ENCODE measurements at regions not wholly inside any gene's neighbourhood (a gene's known extent, or its start where the extent isn't known, plus 50 kb on each side); places are given as distances from the start of the nearest gene placed in this dataset.

- no peaks in the 10 kb centered on the region for H3K27me3 ChIP-seq (ENCODE audit: insufficient read depth in 3 of 3, low read length in 2 of 3)
- no peaks in the 10 kb centered on the region for H3K4me1 ChIP-seq
- H3K27ac ChIP-seq, result no peak overlapping the region
- H3K4me3 ChIP-seq, result no peak overlapping the region
- intact Hi-C loops (cut with DNase I), result no loop called here
- H3K36me3 ChIP-seq (ENCODE audit: insufficient read depth in 1 of 2, low read depth in 1 of 2), result no peaks in the 10 kb centered on the region
- ATAC-seq (no peak), DNase-seq (no peak)
- TF ChIP-seq CTCF (IDR thresholded peaks at IDR 0.05), result no peak
- WGBS, 3 donors, result 55 to 59% (median 55%) methylated on average over 4 of the region's 4 CpGs
- no peaks in the 10 kb centered on the region for H3K9me3 ChIP-seq
Observed at GRCh38 chr3:67875338-67875737, 220.9 kb upstream of the SUCLG2 start.

- 72 to 96% (median 95%) methylated on average over 3 of the region's 3 CpGs for WGBS, 3 donors
- Histone ChIP-seq H3K36me3 (ENCODE audit: insufficient read depth in 1 of 2, low read depth in 1 of 2) (no peaks in the 10 kb centered on the region), H3K4me3 (no peak overlapping the region), H3K9me3 (no peaks in the 10 kb centered on the region), H3K27me3 (ENCODE audit: insufficient read depth in 3 of 3, low read length in 2 of 3) (no peaks in the 10 kb centered on the region), H3K27ac (no peak overlapping the region), H3K4me1 (no peaks in the 10 kb centered on the region)
- TF ChIP-seq CTCF (IDR thresholded peaks at IDR 0.05), result no peak
- DNase-seq (no peak), ATAC-seq (no peak)
- intact Hi-C loops (cut with DNase I), result no loop called here
Observed at GRCh38 chr3:67870477-67870876, 216.1 kb upstream of the SUCLG2 start.

GRCh38 chr3:67866571-67866970 is 212.2 kb upstream of the SUCLG2 start:
- DNase-seq (no peak), ATAC-seq (no peak)
- Histone ChIP-seq H3K36me3 (ENCODE audit: insufficient read depth in 1 of 2, low read depth in 1 of 2) (no peaks in the 10 kb centered on the region), H3K9me3 (no peaks in the 10 kb centered on the region), H3K27me3 (ENCODE audit: insufficient read depth in 3 of 3, low read length in 2 of 3) (no peaks in the 10 kb centered on the region), H3K4me1 (no peaks in the 10 kb centered on the region), H3K27ac (no peak overlapping the region), H3K4me3 (no peak overlapping the region)
- intact Hi-C loops (cut with DNase I), result no loop called here
- 92 to 96% (median 93%) methylated on average over 6 of the region's 6 CpGs for WGBS, 3 donors
- no peak for TF ChIP-seq CTCF (IDR thresholded peaks at IDR 0.05)

GRCh38 chr3:67864587-67865183 is 210.3 kb upstream of the SUCLG2 start:
- no peaks in the 10 kb centered on the region for H3K9me3 ChIP-seq
- no peaks in the 10 kb centered on the region for H3K36me3 ChIP-seq (ENCODE audit: insufficient read depth in 1 of 2, low read depth in 1 of 2)
- intact Hi-C loops (cut with DNase I), result no loop called here
- H3K27ac ChIP-seq, result no peak overlapping the region
- no peaks in the 10 kb centered on the region for H3K27me3 ChIP-seq (ENCODE audit: insufficient read depth in 3 of 3, low read length in 2 of 3)
- no peak for TF ChIP-seq CTCF (IDR thresholded peaks at IDR 0.05)
- no peaks in the 10 kb centered on the region for H3K4me1 ChIP-seq
- ATAC-seq (no peak), DNase-seq (no peak)
- 57 to 70% (median 60%) methylated on average over 2 of the region's 2 CpGs for WGBS, 3 donors
- no peak overlapping the region for H3K4me3 ChIP-seq

- H3K36me3 ChIP-seq (ENCODE audit: insufficient read depth in 1 of 2, low read depth in 1 of 2), result no peaks in the 10 kb centered on the region
- no peak overlapping the region for H3K4me3 ChIP-seq
- no peaks in the 10 kb centered on the region for H3K4me1 ChIP-seq
- ATAC-seq (no peak), DNase-seq (no peak)
- intact Hi-C loops (cut with DNase I), result no loop called here
- H3K9me3 ChIP-seq, result no peaks in the 10 kb centered on the region
- 72 to 74% (median 73%) methylated on average over 4 of the region's 4 CpGs for WGBS, 3 donors
- no peak overlapping the region for H3K27ac ChIP-seq
- no peak for TF ChIP-seq CTCF (IDR thresholded peaks at IDR 0.05)
- no peaks in the 10 kb centered on the region for H3K27me3 ChIP-seq (ENCODE audit: insufficient read depth in 3 of 3, low read length in 2 of 3)
Observed at GRCh38 chr3:67863869-67864268, 209.5 kb upstream of the SUCLG2 start.
